ENCODE measurements at regions not wholly inside any gene's neighbourhood (a gene's known extent, or its start where the extent isn't known, plus 50 kb on each side); places are given as distances from the start of the nearest gene placed in this dataset.

GRCh38 chr9:16344343-16344742 lies 526.1 kb downstream of the BNC2 start:
- no peaks in the 10 kb centered on the region for H3K27me3 ChIP-seq (ENCODE audit: control insufficient read depth, insufficient read depth, low read length)
- H3K27ac ChIP-seq (ENCODE audit: low read length), result no peak overlapping the region
- H3K4me1 ChIP-seq (ENCODE audit: control insufficient read depth, insufficient read depth, low read length), result no peaks in the 10 kb centered on the region
- intact Hi-C loops (cut with micrococcal nuclease; ENCODE audit: unreplicated experiment) (no loop called here), in situ Hi-C loops (cut with HindIII; ENCODE audit: low pct_unique_long_range_greater_than_20kb, low sequenced_read_pairs) (no loop called here)
- H3K4me3 ChIP-seq (ENCODE audit: low read depth in 2 of 2, low read length in 2 of 2), result no peak overlapping the region
- ChIA-PET POLR2A (no interaction called here), CTCF (no interaction called here)
- TF ChIP-seq REST (IDR thresholded peaks at IDR 0.05; ENCODE audit: insufficient read depth in 1 of 2, low read depth in 2 of 2, low read length in 1 of 2) (no peak), POLR2AphosphoS5 (IDR thresholded peaks at IDR 0.05; ENCODE audit: low read depth, low read length) (no peak), TCF7L2 (IDR thresholded peaks at IDR 0.05; ENCODE audit: low read depth, low read length) (no peak), SIN3A (IDR thresholded peaks at IDR 0.05; ENCODE audit: borderline replicate concordance, insufficient read depth, low read depth, low read length) (no peak), CTCF (IDR thresholded peaks at IDR 0.05) (no peak)
- DNase-seq (ENCODE audit: low read depth, low spot score) (no peak), ATAC-seq (no peak)
- BruUV-seq (replicated peaks), result no TSS peak
- no peaks in the 10 kb centered on the region for H3K9me3 ChIP-seq (ENCODE audit: control insufficient read depth, insufficient read depth, low read depth, low read length)
- no peaks in the 10 kb centered on the region for H3K36me3 ChIP-seq (ENCODE audit: control insufficient read depth, insufficient read depth, low read length)

- in situ Hi-C loops (cut with HindIII; ENCODE audit: low pct_unique_long_range_greater_than_20kb, low sequenced_read_pairs), result no loop called here
- TF ChIP-seq SIN3A (IDR thresholded peaks at IDR 0.05; ENCODE audit: borderline replicate concordance, insufficient read depth, low read depth, low read length) (no peak), TCF7L2 (IDR thresholded peaks at IDR 0.05; ENCODE audit: low read depth, low read length) (no peak), CTCF (IDR thresholded peaks at IDR 0.05) (no peak), REST (IDR thresholded peaks at IDR 0.05; ENCODE audit: insufficient read depth in 1 of 2, low read depth in 2 of 2, low read length in 1 of 2) (no peak), POLR2AphosphoS5 (IDR thresholded peaks at IDR 0.05; ENCODE audit: low read depth, low read length) (no peak)
- BruUV-seq (replicated peaks), result no TSS peak
- no peak overlapping the region for H3K4me3 ChIP-seq (ENCODE audit: low read depth in 2 of 2, low read length in 2 of 2)
- no peaks in the 10 kb centered on the region for H3K9me3 ChIP-seq (ENCODE audit: control insufficient read depth, insufficient read depth, low read depth, low read length)
- H3K27ac ChIP-seq (ENCODE audit: low read length), result no peak overlapping the region
- DNase-seq (ENCODE audit: low read depth, low spot score) (no peak), ATAC-seq (no peak)
- POLR2A ChIA-PET, result no interaction called here
- H3K4me1 ChIP-seq (ENCODE audit: control insufficient read depth, insufficient read depth, low read length), result no peaks in the 10 kb centered on the region
- CTCF ChIA-PET, result no interaction called here
- intact Hi-C loops (cut with micrococcal nuclease; ENCODE audit: unreplicated experiment), result no loop called here
- H3K27me3 ChIP-seq (ENCODE audit: control insufficient read depth, insufficient read depth, low read length), result no peaks in the 10 kb centered on the region
- H3K36me3 ChIP-seq (ENCODE audit: control insufficient read depth, insufficient read depth, low read length), result no peaks in the 10 kb centered on the region
Observed at GRCh38 chr9:16345902-16346301, 524.6 kb downstream of the BNC2 start.
